HG02938 (cell line): ENCODE measurements at regions not wholly inside any gene's neighbourhood (a gene's known extent, or its start where the extent isn't known, plus 50 kb on each side); places are given as distances from the start of the nearest gene placed in this dataset.
A peak's percentile ranks its signal among the peaks of the same experiment; 100 is the strongest.
"Not testable (repeated sequence)": the region's sequence is repeated elsewhere in the genome, so short reads cannot be mapped to it uniquely, and the experiment has no call there.

Source experiments
- ATAC-seq: cut with Tn5 transposase; IDR thresholded peaks from one replicate; pipeline ENCODE4 v1.9.1; 2021; ENCODE audit warnings: mild to moderate bottlenecking, moderate library complexity; ENCODE audit not compliant: unreplicated experiment

DNA sequence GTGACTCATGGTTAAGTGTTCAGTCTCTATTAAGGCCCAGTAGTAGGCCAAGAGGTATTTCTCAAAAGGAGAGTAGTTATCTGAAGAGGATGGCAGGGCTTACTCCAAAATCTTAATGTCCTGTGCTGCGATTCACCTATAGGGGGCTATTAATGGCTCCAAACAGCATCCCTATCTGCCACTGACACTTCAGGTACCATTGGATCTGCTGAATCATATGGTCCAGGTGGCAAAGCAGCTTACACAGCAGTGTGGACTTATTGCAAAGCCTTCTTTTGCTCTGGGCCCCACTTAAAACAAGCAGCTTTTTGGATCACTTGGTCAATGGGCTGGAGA is 60.8 kb upstream of the ATP2B1 start:
- ATAC-seq: no peak

DNA sequence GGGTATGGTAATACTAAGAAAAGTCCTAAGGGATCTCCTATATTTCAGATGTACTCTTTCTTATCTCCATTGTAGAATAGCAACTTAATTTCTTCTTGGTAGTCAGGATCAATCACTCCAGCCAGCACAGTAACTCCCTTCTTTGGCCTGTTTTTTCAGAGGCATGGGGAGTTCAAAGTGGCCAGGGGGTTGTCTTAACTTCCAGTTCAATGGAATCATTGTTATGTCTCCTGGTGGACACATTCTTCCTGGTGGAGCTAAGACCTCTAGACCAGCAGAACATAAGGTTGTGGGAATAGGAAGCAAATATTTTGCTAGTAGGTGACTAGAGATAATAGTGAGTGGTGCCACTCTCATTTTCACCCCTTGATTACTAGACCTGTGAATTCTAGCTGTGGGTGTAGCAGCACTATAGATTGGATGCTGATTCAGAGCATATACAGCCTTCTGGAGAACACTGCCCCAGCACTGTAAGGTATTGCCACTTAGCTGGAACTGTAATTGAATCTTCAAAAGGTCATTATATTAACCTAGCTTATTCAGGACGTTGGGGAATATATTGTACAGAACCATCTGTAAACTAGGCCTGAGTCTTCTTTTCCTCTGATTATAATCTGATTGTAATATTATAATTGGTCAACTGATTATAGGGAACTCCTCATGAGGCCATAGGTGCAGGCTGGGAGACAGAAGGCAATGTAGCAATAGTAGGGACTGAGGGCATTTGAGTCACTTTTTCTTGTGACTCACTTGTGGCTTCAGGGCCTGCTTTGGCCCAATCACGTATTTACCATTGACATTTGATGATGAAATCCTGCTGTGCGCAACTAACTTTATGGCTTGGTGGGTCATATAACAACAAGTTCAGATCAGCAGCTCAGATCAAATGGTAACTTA is 60.2 kb upstream of the ATP2B1 start:
- ATAC-seq: no peak

DNA sequence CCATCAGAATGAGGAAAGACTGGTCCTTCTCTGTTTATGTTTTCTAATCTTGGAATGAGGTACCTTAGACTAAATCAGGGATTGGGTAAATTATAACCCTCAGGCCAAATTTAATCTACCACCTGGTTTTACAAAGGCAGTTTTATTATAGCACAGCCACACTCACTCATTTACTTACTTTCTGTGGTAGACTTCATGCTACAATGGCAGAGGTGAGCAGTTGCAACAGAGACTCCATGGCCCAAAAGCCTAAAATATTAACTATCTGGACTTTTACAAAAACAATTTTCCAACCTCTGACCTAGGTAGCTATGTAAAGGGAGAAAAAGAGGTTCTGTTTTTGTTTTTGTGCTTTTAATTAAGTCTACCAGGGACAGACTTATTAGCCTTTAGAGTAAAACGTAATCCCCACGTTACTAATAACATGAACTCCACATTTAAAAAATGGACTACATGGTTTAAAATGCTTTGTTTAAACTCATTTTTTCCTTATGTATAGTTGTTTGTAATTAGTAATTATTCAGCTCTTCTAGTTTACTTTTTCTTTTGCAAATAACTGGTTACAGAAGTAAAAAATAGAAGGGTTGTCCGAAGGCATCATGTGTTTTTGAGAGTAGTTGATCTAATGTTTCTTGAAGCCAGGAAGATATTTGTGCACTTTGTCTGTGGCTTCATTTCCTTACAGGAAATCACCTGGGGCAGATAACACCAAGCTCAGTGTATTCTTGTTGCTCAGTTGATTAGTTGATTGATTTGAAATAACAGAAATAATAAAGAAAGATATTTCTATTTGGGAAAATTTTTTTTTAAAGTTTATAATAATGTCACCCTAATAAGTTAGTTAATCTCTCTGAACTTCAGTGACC is 57.6 kb upstream of the ATP2B1 start:
- peak; percentile 85 for ATAC-seq

DNA sequence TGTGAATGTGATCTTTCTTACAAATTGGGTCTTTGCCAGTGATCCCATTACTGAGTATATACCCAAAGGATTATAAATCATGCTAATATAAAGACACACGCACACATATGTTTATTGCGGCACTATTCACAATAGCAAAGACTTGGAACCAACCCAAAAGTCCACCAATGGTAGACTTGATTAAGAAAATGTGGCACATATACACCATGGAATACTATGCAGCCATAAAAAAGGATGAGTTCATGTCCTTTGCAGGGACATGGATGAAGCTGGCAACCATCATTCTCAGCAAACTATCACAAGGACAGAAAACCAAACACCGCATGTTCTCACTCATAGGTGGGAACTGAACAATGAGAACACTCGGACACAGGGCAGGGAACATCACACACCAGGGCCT is 55.5 kb upstream of the ATP2B1 start:
- not testable (repeated sequence) for ATAC-seq

DNA sequence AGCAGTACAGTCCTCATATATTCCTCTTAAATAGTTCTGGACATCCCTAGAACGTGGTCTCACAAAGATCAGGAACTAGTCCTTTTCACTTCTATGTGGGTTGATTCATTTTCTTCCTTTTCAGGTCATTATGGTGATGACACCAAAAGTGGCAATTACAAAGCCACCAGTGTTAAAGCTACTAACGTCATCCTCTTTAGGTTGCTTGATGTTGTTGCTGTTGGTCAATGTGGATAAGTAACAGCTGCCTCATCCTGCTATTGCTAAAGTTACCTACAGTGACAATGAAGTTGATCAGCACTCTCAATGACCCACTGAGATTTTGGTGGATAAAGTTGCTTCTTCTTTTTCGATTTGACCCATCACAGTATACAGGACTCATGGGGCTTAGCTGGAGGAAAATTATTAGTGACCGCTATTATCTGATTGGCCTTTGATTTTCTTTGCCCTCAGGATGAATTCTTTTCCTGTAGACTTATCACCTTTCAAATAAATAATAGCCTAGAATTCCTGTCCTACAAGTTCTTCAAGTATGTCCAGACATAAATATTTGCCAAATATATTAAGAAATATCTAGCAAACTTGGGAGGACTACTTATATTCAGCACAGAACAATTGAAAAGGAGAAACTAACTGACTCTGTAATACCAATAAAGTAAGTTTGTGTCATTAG is 54.0 kb upstream of the ATP2B1 start:
- ATAC-seq: no peak

DNA sequence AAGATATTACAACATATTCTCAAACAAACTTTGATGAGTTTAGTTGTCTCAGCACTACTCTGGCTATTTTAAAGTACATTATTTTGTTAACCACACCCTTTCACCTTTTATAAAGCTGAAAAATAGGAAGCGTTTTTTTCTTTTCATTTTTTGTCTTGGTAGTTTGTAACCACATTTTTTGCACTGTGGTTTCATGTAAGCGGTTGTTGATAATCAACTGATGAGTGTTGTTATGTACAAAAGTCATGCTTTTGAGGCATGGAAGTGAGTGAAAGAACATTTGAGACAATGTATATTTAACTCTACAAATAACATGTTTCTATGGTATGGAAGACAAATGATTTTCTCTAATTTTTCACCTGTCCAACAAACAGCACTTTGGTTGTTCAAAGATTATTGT is 52.1 kb upstream of the ATP2B1 start:
- ATAC-seq: no peak
